ENCODE measurements at regions not wholly inside any gene's neighbourhood (a gene's known extent, or its start where the extent isn't known, plus 50 kb on each side); places are given as distances from the start of the nearest gene placed in this dataset.

DNA sequence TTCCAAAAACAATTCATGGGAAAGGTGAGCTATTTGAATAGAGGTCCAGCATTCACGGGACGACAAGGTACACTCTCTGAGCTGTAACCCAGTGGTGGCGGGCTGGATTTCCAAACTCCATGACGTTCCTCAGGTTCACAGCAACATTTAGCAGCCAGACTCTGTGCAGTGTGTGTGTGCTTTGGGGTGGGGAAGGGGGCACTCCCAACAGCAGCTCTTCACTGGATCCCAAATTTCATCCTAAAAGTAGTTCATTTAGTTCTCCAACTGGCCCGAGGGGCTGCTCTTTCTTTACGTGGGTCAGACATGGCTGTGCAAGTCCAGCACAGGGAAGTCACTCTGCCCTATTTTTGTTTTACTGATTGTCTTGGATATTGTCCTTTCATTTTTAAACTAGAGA is 98.0 kb upstream of the IRX2 start:
- Mint-ChIP-seq H3K27me3 (ENCODE audit: low read depth, poor library complexity) (peaks cover 13% of the 10 kb centered on the region), H3K4me1 (no peaks in the 10 kb centered on the region), H3K27ac (no peak overlapping the region), H3K9me3 (peaks cover 4% of the 10 kb centered on the region), H3K36me3 (ENCODE audit: low read depth) (no peaks in the 10 kb centered on the region), H3K4me3 (no peak overlapping the region)
- TF ChIP-seq, protein P1, sequence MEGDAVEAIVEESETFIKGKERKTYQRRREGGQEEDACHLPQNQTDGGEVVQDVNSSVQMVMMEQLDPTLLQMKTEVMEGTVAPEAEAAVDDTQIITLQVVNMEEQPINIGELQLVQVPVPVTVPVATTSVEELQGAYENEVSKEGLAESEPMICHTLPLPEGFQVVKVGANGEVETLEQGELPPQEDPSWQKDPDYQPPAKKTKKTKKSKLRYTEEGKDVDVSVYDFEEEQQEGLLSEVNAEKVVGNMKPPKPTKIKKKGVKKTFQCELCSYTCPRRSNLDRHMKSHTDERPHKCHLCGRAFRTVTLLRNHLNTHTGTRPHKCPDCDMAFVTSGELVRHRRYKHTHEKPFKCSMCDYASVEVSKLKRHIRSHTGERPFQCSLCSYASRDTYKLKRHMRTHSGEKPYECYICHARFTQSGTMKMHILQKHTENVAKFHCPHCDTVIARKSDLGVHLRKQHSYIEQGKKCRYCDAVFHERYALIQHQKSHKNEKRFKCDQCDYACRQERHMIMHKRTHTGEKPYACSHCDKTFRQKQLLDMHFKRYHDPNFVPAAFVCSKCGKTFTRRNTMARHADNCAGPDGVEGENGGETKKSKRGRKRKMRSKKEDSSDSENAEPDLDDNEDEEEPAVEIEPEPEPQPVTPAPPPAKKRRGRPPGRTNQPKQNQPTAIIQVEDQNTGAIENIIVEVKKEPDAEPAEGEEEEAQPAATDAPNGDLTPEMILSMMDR (IDR thresholded peaks at IDR 0.05), result no peak
- no peak for DNase-seq

DNA sequence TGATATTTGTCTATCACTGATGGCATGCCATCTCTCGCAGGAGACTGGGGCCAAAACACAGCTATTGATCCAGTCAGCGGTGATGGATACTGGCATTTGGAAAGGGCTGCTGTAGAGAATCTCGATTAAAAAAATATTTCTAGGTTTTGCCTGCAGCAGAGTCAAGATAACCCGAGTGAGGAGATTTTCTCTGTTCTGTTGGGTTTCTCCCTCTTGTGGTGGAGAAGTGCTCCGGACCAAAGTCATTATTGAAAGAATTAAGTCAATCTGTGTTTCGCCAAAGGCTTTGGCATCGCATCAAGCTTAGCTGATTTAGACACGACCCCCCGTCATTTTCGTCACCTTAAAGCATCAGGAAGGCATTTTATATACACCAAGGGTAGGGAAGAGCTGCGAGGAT is 97.1 kb upstream of the IRX2 start:
- H3K27ac Mint-ChIP-seq, result no peak overlapping the region
- peaks cover 3% of the 10 kb centered on the region for H3K9me3 Mint-ChIP-seq
- no peak for DNase-seq
- H3K4me3 Mint-ChIP-seq, result no peak overlapping the region
- H3K27me3 Mint-ChIP-seq (ENCODE audit: low read depth, poor library complexity), result peaks cover 11% of the 10 kb centered on the region
- no peaks in the 10 kb centered on the region for H3K4me1 Mint-ChIP-seq
- TF ChIP-seq, protein P1 (IDR thresholded peaks at IDR 0.05), result no peak
- no peaks in the 10 kb centered on the region for H3K36me3 Mint-ChIP-seq (ENCODE audit: low read depth)

- H3K36me3 Mint-ChIP-seq (ENCODE audit: low read depth), result no peaks in the 10 kb centered on the region
- no peaks in the 10 kb centered on the region for H3K4me1 Mint-ChIP-seq
- TF ChIP-seq, protein P1 (IDR thresholded peaks at IDR 0.05), result no peak
Observed at GRCh38 chr5:2847608-2848007, 96.1 kb upstream of the IRX2 start.

DNA sequence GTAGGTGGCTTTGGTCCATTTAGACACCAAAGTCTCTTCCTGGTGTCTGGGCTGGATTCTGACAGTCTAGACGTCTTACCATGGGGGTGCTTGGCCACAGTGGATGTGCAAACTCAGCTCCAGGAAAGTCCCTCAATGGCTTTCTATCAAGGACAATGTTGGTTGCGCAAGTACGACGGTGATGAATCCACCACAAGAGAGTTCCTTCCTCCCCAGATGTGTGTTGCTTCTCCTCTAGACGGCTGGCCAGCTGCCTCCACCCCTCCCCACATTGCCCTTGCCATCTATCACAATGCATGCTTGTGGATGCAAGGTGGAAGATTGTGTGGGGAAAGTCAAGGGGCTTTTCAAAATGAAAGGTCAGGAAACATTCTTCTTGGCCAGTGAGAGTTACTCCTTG is 89.7 kb upstream of the IRX2 start:
- DNase-seq, result no peak
- H3K4me3 Mint-ChIP-seq, result no peak overlapping the region
- H3K27me3 Mint-ChIP-seq (ENCODE audit: low read depth, poor library complexity), result peaks cover 23% of the 10 kb centered on the region
- no peak overlapping the region for H3K27ac Mint-ChIP-seq
- no peaks in the 10 kb centered on the region for H3K9me3 Mint-ChIP-seq
- H3K4me1 Mint-ChIP-seq, result no peaks in the 10 kb centered on the region
- H3K36me3 Mint-ChIP-seq (ENCODE audit: low read depth), result no peaks in the 10 kb centered on the region
- TF ChIP-seq, protein P1 (IDR thresholded peaks at IDR 0.05), result no peak

More at GRCh38 chr5:2847608-2848007, 96.1 kb upstream of the IRX2 start:
- no peaks in the 10 kb centered on the region for H3K9me3 Mint-ChIP-seq
- H3K27ac Mint-ChIP-seq, result no peak overlapping the region
- H3K27me3 Mint-ChIP-seq (ENCODE audit: low read depth, poor library complexity), result peaks cover 18% of the 10 kb centered on the region
- no peak overlapping the region for H3K4me3 Mint-ChIP-seq
- no peak for DNase-seq

DNA sequence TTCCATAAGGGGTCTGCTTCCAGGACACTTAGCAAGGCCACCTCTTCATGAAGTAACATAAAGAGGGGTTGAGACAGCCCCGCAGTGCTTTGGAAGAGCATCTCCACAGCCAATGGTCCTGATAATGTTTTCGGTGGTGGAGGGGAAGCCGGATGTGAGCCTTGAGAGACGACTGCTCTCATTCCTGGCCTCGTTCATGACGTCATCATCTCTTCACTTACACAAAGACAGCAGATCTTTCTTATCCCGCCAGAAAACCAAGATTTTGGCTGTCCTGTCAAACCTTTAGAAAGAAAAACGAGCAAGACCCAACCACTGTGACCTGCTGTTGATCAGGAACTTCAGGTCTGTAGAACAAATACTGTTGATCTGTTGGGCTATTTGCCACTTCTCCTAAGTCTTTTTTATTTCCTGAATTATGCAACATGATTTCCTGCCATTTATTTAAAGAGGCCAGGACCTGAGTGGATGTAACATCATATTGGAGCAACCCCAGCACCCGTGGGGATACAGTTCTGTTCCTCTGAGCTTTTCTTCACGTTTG is 89.0 kb upstream of the IRX2 start:
- no peaks in the 10 kb centered on the region for H3K36me3 Mint-ChIP-seq (ENCODE audit: low read depth)
- DNase-seq, result no peak
- TF ChIP-seq, protein P1 (IDR thresholded peaks at IDR 0.05), result no peak
- H3K27me3 Mint-ChIP-seq (ENCODE audit: low read depth, poor library complexity), result peaks cover 23% of the 10 kb centered on the region
- H3K4me3 Mint-ChIP-seq, result no peak overlapping the region
- no peaks in the 10 kb centered on the region for H3K4me1 Mint-ChIP-seq
- H3K9me3 Mint-ChIP-seq, result peaks cover 4% of the 10 kb centered on the region
- no peak overlapping the region for H3K27ac Mint-ChIP-seq

GRCh38 chr5:2836133-2836532 is 84.7 kb upstream of the IRX2 start:
- no peak for DNase-seq
- H3K9me3 Mint-ChIP-seq, result peaks cover 4% of the 10 kb centered on the region
- H3K4me3 Mint-ChIP-seq, result no peak overlapping the region
- TF ChIP-seq, protein P1 (IDR thresholded peaks at IDR 0.05), result no peak
- H3K27ac Mint-ChIP-seq, result no peak overlapping the region
- H3K27me3 Mint-ChIP-seq (ENCODE audit: low read depth, poor library complexity), result peaks cover 15% of the 10 kb centered on the region
- H3K36me3 Mint-ChIP-seq (ENCODE audit: low read depth), result no peaks in the 10 kb centered on the region
- peaks cover 7% of the 10 kb centered on the region for H3K4me1 Mint-ChIP-seq
